K562 (cell line): ENCODE measurements at regions not wholly inside any gene's neighbourhood (a gene's known extent, or its start where the extent isn't known, plus 50 kb on each side); places are given as distances from the start of the nearest gene placed in this dataset.

Source experiments
- MXI1 ChIP-seq: IDR thresholded peaks from 2 replicates; pipeline ENCODE4 v1.6.1; 2011; ENCODE audit warnings: low read depth, mild to moderate bottlenecking, improper control_type of control experiment, low read length
- TF ChIP-seq, protein P1 (sequence below): IDR thresholded peaks from 2 replicates; pipeline ENCODE4 v1.6.1; 2011; ENCODE audit warnings: borderline replicate concordance, low read depth, mild to moderate bottlenecking, moderate library complexity, low read length; ENCODE audit not compliant: insufficient read depth, poor library complexity, severe bottlenecking

DNA sequence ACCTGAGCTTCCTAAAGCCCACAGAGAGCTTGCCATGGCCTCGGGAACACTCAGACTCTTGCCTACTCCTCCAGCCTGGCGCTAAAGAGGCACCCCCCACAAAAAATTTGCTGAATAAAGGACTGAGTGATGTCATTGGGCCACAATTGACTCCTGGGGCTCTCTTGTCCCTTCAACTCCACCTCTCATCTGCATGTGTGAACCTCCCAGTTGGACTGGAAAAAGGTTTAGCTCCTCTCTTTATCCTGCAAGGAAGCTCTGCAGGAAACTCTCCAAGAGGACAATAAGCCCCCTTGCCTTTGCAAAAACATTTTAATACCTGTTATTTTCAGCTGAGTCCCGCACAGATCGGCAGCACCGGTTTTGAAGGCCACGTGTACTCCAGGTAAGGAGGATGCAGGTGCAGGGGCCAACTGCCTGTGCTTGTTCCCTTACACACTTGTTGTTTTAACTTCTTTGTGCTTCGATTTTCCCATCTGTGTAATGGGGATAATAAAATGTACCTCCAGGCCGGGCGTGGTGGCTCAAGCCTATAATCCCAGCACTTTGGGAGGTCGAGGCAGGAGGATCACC lies 107.3 kb downstream of the TFAP2C start:
- no peak for TF ChIP-seq MXI1
- TF ChIP-seq, protein P1, sequence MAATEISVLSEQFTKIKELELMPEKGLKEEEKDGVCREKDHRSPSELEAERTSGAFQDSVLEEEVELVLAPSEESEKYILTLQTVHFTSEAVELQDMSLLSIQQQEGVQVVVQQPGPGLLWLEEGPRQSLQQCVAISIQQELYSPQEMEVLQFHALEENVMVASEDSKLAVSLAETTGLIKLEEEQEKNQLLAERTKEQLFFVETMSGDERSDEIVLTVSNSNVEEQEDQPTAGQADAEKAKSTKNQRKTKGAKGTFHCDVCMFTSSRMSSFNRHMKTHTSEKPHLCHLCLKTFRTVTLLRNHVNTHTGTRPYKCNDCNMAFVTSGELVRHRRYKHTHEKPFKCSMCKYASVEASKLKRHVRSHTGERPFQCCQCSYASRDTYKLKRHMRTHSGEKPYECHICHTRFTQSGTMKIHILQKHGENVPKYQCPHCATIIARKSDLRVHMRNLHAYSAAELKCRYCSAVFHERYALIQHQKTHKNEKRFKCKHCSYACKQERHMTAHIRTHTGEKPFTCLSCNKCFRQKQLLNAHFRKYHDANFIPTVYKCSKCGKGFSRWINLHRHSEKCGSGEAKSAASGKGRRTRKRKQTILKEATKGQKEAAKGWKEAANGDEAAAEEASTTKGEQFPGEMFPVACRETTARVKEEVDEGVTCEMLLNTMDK, result no peak
